Neural cell (in vitro differentiated cells): ENCODE measurements at regions not wholly inside any gene's neighbourhood (a gene's known extent, or its start where the extent isn't known, plus 50 kb on each side); places are given as distances from the start of the nearest gene placed in this dataset.

Experiments used
- CTCF ChIP-seq: fragments of 450-650 bp; IDR thresholded peaks from 2 replicates; pipeline ENCODE4 v1.5.1; 2014; ENCODE audit warnings: antibody characterized with exemption, mild to moderate bottlenecking, moderate library complexity; ENCODE audit not compliant: poor library complexity, severe bottlenecking
- EP300 ChIP-seq: fragments of 450-650 bp; conservative IDR thresholded peaks from 2 replicates; pipeline ENCODE4 v1.6.1; 2014; ENCODE audit warnings: antibody characterized with exemption, mild to moderate bottlenecking, moderate library complexity; ENCODE audit not compliant: poor library complexity, severe bottlenecking
- EZH2 ChIP-seq: fragments of 200-600, 300-800 bp; shearing (Covaris generic), sonication (generic); IDR thresholded peaks from 2 replicates; pipeline ENCODE4 v1.6.1; 2014; ENCODE audit warnings: antibody characterized with exemption, low read length, borderline replicate concordance, mild to moderate bottlenecking; ENCODE audit not compliant: insufficient read depth, poor library complexity, severe bottlenecking
- MXI1 ChIP-seq: fragments of 450-650 bp; conservative IDR thresholded peaks from 2 replicates; pipeline ENCODE4 v1.6.1; 2014; ENCODE audit warnings: antibody characterized with exemption, mild to moderate bottlenecking; ENCODE audit not compliant: poor library complexity, severe bottlenecking
- POLR2AphosphoS5 ChIP-seq: IDR thresholded peaks from 2 replicates; pipeline ENCODE4 v1.6.1; 2012
- RAD21 ChIP-seq: fragments of 450-650 bp; conservative IDR thresholded peaks from 2 replicates; pipeline ENCODE4 v1.6.1; 2014; ENCODE audit warnings: antibody characterized with exemption, mild to moderate bottlenecking, moderate library complexity
- REST ChIP-seq: IDR thresholded peaks from 2 replicates; pipeline ENCODE4 v1.6.1; 2012; ENCODE audit warnings: borderline replicate concordance
- SMC3 ChIP-seq: fragments of 450-650 bp; conservative IDR thresholded peaks from 2 replicates; pipeline ENCODE4 v1.6.1; 2014; ENCODE audit warnings: antibody characterized with exemption, mild to moderate bottlenecking, moderate library complexity; ENCODE audit not compliant: poor library complexity
- TAF1 ChIP-seq: IDR thresholded peaks from 2 replicates; pipeline ENCODE4 v1.6.1; 2012; ENCODE audit warnings: low read depth

- TF ChIP-seq CTCF = no peak
- TF ChIP-seq RAD21 = no peak
- no peak for TF ChIP-seq EP300
- TF ChIP-seq REST = no peak
- TF ChIP-seq TAF1 = no peak
- TF ChIP-seq POLR2AphosphoS5 = no peak
- no peak for TF ChIP-seq EZH2
- TF ChIP-seq MXI1 = no peak
- TF ChIP-seq SMC3 = no peak
These were observed 606.8 kb downstream of the LTN1 start for GRCh38 chr21:28385845-28386244.
